Adrenal gland (tissue), 5 donors: ENCODE measurements at regions not wholly inside any gene's neighbourhood (a gene's known extent, or its start where the extent isn't known, plus 50 kb on each side); places are given as distances from the start of the nearest gene placed in this dataset.

Source experiments
- POLR2A ChIP-seq, 2 donors: fragments of 450-650 bp; IDR thresholded peaks; one replicate each; pipeline ENCODE4 v1.6.1; 2017; ENCODE audit warnings: antibody characterized with exemption in 2 of 2, mild to moderate bottlenecking in 2 of 2, moderate library complexity in 1 of 2
- TF ChIP-seq, protein P1 (sequence below), 6 experiments: fragments of 450-650 bp in 4 of 6; fragments of 200-600 bp in 2 of 6; sonication (generic) in 1 of 6; IDR thresholded peaks; 1 replicate in 5 of 6; 2 replicates in 1 of 6; pipeline versions ENCODE4 v1.5.1 to v1.8.0; 2016 to 2021; ENCODE audit warnings: antibody characterized with exemption in 6 of 6, mild to moderate bottlenecking in 2 of 6, moderate library complexity in 1 of 6
- donor health status: DM: no; HTN: no; CAD: no.

GRCh38 chrX:7789200-7789599, 53.8 kb upstream of the VCX start:
- TF ChIP-seq, protein P1, sequence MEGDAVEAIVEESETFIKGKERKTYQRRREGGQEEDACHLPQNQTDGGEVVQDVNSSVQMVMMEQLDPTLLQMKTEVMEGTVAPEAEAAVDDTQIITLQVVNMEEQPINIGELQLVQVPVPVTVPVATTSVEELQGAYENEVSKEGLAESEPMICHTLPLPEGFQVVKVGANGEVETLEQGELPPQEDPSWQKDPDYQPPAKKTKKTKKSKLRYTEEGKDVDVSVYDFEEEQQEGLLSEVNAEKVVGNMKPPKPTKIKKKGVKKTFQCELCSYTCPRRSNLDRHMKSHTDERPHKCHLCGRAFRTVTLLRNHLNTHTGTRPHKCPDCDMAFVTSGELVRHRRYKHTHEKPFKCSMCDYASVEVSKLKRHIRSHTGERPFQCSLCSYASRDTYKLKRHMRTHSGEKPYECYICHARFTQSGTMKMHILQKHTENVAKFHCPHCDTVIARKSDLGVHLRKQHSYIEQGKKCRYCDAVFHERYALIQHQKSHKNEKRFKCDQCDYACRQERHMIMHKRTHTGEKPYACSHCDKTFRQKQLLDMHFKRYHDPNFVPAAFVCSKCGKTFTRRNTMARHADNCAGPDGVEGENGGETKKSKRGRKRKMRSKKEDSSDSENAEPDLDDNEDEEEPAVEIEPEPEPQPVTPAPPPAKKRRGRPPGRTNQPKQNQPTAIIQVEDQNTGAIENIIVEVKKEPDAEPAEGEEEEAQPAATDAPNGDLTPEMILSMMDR (IDR thresholded peaks at IDR 0.05): no peak
- TF ChIP-seq POLR2A (IDR thresholded peaks at IDR 0.05): no peak
